Hindlimb muscle (tissue), 1 donor: ENCODE measurements at regions not wholly inside any gene's neighbourhood (a gene's known extent, or its start where the extent isn't known, plus 50 kb on each side); places are given as distances from the start of the nearest gene placed in this dataset.
"Not testable (repeated sequence)": the region's sequence is repeated elsewhere in the genome, so short reads cannot be mapped to it uniquely, and the experiment has no call there.

ENCODE experiments used
- DNase-seq: peaks from one replicate; pipeline ENCODE4 v3.0.0-alpha.2; 2013

GRCh38 chr5:40347981-40348725 is 331.6 kb upstream of the PTGER4 start:
- no peak for DNase-seq

DNA sequence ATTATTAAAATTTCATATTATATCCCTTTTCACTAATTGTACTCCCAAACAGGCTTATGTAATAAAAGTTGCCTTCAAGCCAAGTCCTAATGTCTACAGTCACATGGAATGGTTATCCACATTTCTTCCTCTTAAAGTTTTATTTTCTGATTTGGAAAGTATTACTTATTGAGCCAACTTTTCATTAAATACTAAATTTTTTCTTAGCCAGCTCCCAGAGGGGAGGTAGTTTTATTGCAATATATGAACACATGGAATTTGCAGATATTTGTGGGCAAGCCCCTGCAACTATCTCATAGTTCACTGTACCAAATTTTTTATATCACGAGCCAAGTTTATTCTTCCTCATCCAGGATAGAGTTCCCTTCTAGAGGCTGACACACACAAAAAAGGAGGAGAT is 332.8 kb upstream of the PTGER4 start:
- no peak for DNase-seq

- DNase-seq, result not testable (repeated sequence)
Observed at GRCh38 chr5:40338434-40338833, 341.3 kb upstream of the PTGER4 start.

- DNase-seq, result no peak
Observed at GRCh38 chr5:40334242-40334635, 345.5 kb upstream of the PTGER4 start.

DNA sequence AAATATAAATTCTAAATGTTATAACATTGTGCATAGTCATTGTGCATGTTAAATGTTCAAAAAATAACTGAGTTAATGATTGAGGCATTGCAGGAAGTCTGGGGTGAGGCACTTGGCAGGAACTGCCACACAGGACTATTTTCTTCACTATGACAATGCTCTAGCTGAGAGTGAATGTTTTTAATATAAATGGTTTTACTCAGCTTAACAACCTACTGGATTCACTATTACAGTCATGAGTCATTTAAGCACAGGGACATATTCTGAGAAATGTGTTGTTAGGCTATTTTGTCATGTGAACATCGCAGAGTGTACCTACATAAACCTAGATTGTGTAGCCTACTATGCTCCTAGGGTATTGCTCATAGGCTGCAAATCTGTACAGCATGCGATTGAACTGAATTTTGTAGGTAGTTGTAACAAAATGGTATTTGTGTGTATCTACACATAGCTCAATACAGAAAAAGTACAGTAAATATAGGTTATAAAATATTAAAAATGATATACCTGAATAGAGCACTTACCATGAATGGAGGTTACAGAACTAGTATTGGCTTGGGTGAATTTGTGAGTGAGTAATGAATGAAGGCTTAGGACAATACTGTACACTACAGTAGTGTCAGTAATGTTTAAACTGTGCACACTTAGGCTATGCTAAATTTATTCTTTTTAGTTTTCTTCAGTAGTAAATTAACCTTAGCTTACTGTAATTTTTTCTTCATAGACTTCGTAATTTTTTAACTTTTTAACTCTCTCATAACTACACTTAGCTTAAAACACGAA is 346.1 kb upstream of the PTGER4 start:
- DNase-seq, result no peak

DNA sequence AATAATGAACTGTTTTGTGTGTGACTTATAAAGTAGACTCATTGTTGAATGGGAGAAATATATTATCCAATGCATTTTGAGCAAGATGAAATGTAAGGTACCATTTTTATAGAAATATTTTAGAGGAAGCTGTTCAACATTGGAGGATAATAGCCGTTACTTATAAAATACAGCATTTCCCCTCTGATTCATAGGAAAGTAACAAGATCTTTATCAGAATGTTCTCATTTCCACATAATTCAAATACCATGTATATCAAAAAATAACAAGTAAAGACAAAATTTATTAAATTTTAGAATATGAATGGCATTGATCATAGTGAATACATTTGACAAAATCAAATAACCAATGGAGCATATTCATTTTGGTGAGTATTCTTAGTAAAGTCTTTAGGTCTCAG is 346.7 kb upstream of the PTGER4 start:
- DNase-seq, result no peak

- no peak for DNase-seq
Observed at GRCh38 chr5:40331616-40332015, 348.1 kb upstream of the PTGER4 start.

- no peak for DNase-seq
Observed at GRCh38 chr5:40321514-40321913, 358.2 kb upstream of the PTGER4 start.

DNA sequence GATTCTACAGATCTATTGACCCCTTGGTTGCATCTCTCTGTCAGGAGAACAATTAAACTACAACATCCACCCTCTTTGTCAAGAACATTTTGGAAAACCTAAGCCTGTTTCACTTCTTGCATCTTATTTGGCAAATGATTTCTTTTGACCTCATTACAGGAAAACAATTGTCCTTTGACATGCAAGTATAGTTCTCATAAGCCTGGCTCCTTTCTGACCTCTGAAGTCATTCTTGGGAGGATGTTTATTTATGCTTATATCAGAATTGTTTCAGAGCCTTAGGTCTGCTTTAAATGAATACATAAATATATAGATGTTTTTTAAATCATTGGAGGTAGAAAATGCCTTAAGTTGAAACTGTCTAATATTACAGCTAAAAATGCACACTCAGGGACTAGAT is 361.3 kb upstream of the PTGER4 start:
- DNase-seq, result no peak

DNA sequence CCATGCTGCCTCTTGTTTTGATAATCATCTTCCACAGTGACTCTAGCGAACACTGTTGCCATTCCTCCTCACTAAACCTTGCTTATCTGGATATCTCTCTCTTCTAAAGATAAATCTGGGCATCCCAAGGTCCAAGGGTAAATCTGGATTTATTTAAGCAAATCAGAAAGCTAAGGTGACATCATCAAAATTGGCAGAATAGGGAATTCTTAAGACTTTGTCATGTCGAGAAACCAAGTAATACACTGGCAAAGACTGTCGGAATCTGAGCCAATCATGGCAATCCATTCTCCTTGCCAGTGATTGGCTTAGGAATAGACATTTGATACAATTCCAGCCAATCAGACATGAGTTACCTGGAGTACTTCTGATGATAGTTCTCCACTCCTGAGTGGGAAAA is 362.7 kb upstream of the PTGER4 start:
- no peak for DNase-seq

DNA sequence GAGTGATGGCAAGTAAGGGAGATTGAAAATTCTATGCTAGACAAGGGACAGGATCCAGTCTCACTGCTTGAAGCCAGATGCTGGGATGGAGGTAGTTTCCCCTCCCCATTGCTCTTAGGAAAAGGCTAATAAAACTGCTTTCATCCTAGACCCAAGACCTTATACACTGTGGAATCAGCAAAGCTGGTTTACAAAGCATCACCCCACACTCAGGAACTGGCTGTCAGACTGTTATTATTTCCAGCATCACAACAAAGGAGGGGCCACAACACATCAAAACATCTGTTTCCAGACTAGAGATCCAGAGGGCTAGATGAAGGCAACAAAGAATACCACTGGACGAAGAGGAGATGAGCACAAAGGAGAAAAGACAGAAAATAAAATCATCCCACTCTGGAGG is 364.6 kb upstream of the PTGER4 start:
- DNase-seq, result no peak

DNA sequence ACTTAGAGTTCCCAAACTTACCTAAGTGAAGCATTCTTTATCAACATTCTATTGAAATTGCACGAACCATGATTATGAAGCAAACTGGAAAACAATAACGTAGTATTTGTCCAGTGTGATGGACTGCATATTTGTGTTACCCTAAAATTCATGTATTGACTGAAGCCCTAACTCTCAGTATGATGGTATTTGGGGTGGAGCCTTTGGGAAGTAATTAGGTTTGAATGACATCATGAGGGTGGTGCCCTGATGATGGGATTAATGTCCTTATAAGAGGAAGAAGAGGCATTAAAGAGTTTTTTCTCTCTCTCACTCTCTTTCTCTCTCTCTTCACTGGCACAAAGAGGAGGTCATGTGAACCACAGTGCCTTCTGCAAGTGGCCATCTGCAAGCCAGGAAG is 365.4 kb upstream of the PTGER4 start:
- DNase-seq, result no peak

DNA sequence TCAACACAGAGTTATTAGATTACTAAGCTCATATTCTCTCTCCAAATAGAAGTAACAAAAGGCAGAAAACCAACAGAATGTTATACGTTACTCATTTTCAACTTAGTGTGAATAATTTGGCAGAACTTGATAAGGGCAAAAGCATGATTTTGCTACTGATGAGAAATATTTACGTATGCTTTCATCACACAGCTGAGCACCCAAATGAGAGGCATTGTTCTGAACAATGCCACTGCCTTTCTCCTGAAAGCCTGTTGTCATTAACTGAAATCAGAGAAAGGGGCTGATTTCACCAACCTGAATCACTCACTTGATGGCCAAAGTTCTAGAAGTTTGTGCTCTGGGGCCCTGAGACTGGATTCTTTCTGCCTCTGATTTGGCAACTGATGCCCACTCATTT is 367.5 kb upstream of the PTGER4 start:
- no peak for DNase-seq

DNA sequence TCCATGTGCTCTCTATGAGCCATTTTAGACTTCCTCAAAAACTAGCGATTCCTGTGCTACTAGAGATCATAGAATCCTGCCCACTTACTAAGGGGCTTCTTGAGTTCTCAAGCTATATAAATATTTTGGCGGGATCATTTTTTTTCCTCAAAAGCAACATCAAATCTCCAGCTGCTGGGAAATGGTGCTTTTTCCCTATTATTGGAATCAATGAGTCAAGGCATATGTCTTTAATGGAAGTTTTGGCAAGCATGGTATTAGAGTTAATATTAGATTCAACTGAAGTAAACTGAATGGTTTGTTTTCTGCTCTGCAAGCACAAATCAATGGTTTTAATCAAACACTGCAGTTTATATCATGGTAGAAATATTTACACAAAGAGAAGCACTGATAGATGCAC is 369.9 kb upstream of the PTGER4 start:
- peak; percentile 47 for DNase-seq

GRCh38 chr5:40308867-40309266 is 370.8 kb upstream of the PTGER4 start:
- no peak for DNase-seq

- no peak for DNase-seq
Observed at GRCh38 chr5:40307920-40308319, 371.8 kb upstream of the PTGER4 start.

- DNase-seq, result no peak
Observed at GRCh38 chr5:40306869-40307487, 372.7 kb upstream of the PTGER4 start.

DNA sequence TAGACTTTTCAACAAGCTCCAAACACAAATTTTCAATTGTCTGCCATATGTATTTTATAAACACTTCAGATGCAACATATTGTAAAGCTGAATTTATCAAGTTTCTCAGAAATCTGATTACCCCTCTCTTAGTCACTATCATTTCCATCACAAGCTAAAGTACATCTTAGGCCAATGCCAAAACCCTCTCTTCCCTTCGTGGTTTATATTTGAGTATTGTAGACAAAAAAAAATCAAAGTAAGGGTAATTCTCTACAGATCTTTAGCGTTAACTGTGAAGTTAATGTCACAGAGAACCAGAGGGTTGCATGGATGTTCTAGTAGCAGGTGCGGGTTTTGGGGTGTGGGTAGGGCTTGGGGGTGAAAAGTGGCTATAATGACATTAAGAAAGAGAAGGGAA is 387.7 kb upstream of the PTGER4 start:
- DNase-seq, result no peak

DNA sequence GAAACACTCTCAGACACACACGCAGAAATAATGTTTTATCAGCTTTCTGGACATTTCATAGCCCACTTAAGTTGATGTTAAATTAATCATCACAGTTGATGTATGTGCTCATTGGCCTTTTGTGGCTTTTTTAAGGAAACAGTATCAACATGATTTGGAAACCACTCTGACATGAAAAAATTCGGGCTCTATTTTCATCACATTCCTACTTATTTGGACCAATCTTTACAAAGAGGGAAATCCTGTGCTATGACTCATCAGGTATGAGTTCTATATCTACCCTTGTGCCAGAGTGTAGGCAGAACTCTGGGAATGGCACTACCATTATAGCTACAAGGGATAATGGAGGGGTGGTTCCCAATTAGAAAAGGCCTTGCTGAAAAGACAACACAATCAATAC is 388.4 kb upstream of the PTGER4 start:
- DNase-seq, result no peak

GRCh38 chr5:40288800-40289485 is 390.8 kb upstream of the PTGER4 start:
- no peak for DNase-seq

DNA sequence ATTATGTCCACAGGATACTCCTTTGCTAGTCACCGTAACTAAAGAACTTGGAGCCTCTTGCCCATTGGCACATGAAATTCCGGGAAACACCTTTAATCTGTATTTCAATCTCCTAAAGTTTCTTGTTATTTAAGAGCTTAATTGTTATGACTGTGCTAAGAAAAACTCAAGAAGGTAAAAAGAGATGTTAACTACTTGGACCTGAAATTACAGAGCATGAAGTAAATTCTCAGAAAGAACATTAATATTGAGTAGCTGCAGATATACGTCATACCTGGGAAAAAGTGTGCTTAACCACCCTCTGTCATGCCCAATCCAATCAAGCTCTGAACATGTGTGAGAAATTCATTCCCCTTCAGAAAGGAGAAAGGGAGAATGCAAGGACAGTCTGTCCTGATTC is 394.9 kb upstream of the PTGER4 start:
- no peak for DNase-seq

GRCh38 chr5:40278881-40279280 is 400.8 kb upstream of the PTGER4 start:
- no peak for DNase-seq
